ENCODE measurements at regions not wholly inside any gene's neighbourhood (a gene's known extent, or its start where the extent isn't known, plus 50 kb on each side); places are given as distances from the start of the nearest gene placed in this dataset.

DNA sequence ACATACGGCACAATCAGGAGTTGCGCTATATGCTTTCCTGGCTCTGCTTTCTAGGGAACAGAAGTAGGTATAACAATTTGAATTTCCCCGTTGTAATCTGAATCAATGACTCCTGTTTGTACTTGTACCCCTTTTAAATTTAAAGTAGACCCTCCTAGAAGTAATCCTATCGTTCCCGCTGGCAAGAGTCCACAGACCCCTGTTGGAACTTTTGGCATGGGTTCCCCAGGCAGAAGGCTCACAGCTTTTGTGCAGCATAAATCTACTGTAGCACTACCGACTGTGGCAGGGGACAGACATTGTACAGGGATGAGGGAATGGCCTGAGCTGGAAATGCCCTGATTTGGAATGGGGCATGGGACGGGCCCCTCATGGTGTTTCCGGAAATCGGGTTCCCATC lies 705.2 kb downstream of the LRFN5 start:
- no peak for DNase-seq (ENCODE audit: low read depth in 2 of 3, low spot score in 1 of 3)

DNA sequence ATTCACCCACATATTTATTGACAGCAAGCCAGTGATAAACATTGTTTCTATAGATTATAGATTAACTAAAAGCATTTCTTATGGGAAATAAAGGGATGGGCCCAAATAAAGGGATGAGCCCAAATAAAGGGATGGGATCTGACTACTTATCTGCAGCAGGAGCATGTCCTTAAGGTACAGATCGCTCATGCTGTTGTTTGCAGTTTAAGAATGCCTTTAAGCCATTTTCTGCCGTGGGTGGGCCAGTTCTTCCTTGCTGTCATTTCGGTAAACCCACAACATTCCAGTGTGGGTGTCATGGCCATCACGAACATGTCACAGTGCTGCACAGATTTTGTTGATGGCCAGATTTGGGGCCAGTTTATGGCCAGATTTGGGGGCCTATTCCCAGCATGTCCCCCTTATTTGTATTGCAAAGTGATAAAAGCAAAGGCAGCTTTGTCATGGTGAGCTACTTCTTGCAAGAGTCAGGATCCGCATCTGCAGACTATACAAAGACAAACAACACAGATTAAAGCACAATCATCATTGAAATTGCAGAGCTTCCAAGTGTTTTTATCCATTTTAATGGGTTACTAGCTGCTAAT lies 700.7 kb downstream of the LRFN5 start:
- DNase-seq (ENCODE audit: low read depth in 2 of 3, low spot score in 1 of 3) = no peak

DNA sequence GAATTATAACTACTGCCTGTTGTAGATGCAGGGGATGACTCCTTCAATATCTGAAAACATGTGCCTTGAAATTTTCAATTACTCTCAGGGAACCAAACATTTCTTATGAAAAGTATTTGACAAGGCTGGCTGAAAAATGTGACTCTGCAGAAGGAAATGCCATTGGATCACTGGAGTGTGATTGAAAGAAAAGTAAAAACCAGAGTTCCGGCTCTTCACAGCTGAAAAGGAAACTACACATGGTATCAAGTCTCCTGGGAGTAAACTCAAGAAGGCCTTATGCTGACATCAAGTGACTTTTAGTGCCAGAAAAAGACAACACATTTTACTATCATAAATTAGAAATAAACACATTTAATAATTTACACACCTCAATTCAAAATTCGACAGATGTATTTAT lies 693.0 kb downstream of the LRFN5 start:
- no peak for DNase-seq (ENCODE audit: low read depth in 2 of 3, low spot score in 1 of 3)

DNA sequence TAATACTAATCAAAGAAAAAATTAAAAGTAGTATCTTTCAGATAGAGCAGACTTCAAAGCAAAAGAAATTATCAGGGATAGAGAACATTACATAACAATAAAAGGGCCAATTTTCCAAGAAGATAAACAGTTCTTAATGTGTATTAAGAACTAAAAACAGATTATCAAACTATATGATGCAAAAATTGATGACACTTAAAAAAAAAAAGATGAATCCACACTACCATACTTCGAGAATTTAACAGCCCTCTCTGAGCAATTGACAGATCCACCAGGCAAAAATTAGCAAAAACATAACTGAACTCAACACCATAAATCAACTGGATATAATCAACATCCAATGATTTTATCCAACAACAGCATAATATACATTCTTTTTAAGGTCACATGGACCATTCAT lies 686.5 kb downstream of the LRFN5 start:
- no peak for DNase-seq (ENCODE audit: low read depth in 2 of 3, low spot score in 1 of 3)

DNA sequence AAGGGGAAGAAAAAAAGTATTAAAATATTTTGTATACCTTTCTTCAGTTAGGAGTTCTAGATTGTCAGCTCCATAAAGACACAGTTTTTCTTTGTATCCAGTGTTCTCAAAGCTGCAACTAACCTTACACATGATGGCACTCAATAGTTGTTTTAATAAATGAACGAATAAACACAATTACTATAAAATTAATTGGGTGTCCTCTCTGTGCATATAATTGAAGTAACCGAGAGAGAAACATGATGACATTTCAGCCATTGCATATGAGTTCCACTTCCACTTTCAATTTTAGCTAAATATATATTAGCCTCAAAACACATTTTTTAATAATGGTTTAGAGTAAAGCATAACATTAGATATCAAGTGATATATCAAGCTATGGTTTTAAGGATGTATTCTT lies 671.2 kb downstream of the LRFN5 start:
- no peak for DNase-seq (ENCODE audit: low read depth in 2 of 3, low spot score in 1 of 3)

DNA sequence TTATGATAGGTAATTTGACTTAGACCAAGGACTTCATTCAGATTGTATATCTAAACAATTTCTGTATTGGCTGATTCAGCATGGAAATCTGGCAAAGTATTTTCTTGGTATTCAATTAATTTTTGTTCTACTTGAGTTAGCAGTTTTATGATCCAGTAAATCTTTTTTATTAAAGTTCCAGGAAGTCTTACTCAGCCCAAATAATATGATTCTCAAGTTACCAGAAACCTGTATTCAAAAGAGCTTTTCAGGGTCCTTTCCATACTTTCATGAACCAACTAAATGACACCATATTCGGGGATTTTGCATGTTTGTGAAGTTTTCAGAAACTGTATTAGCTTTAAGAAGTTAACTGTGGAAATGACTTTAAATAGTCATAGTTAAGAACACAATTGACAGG lies 662.6 kb downstream of the LRFN5 start:
- DNase-seq (ENCODE audit: low read depth in 2 of 3, low spot score in 1 of 3) = no peak

DNA sequence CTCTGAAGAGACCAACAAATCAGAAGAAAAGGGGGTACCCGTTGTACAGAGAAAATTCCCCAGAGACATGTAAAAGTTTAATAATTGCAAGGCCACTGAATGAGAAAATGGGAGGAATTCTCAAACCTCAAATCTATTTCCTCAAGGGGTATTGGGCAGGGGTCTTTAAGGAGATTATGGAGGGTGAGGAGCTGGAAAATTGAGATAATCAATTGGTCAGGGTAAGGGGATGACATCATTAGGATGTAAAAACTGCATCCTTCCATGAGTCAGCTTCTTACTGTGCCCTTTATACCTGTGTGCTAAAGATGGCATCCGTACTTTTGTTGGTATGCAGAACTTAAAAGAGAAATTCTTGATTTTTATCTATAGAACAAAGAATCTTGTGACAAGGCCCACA lies 641.5 kb downstream of the LRFN5 start:
- no peak for DNase-seq (ENCODE audit: low read depth in 2 of 3, low spot score in 1 of 3)

DNA sequence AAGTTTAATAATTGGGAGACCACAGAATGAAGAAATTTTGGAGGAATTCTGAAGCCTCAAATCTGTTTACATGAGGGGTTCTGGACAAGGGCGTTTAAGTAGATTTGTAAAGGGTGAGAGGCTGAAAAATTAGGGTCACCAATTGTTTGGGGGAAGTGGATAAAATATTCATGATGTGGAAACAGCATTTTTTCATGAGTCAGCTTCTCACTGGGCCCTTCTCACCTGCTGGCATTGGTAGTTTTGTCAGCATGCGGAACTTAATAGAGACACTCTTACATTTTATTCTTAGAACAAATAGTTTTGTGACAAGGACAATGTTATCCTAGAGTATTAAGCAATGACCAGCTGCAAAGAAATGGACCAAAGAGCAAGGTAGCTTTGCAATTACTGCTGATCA lies 634.4 kb downstream of the LRFN5 start:
- DNase-seq (ENCODE audit: low read depth in 2 of 3, low spot score in 1 of 3) = no peak

DNA sequence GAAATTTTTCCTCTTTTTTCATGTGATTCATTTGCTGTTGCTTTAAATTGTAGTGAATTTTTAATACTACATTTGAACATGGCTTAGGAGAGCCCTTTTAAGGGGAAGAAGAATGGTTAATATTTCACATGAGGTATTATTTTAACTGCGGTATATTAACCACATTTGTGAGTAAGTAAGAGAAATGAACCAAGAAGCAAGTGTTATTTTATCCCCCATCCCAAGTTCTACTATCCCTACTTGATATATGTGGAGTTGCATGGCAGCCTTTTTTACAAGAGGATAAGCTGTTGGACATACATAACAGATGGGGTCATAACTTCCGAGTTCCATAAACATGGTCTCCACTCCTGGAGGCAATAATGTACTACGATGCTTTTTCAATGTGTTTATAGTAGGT lies 623.3 kb downstream of the LRFN5 start:
- DNase-seq (ENCODE audit: low read depth in 2 of 3, low spot score in 1 of 3) = no peak

DNA sequence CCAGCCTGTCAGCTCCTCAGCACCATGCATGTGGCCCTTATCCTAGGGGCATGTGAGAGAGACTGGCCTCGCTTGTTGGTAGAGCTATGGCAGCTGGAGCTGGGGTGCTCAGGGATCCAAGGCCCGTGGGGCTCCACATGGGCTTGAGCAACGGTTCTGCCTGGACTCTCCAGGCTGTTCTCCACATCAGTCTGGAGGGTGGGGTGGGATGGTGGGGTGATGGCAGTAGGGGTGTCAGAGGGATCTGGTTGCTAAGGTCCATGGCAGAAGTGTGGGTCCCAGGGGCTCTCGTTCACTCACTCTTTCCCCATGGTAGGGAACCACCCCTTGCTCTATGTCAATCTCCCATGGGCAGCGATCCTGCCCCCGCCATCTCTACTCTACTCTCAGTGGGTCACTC lies 622.6 kb downstream of the LRFN5 start:
- DNase-seq (ENCODE audit: low read depth in 2 of 3, low spot score in 1 of 3) = no peak

DNA sequence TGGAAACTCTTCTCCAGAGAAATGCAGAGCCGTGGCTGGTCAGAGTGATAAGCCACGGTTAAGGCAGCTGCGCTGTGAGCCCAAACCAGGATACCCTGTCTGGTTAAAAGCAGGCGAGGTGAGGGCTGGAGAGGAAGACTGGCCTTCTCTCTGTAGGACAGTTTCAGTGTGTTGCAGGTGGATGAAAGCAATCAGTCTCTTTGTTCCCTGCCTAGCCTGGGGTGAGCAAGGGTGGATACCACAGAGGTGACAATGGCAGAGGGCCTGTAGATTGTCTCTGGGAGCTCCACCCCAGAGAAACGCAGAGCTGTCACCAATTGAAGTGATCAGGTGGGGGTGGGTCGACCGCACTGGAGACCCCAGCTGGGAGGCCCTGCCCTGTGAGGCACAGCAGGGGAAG lies 621.9 kb downstream of the LRFN5 start:
- no peak for DNase-seq (ENCODE audit: low read depth in 2 of 3, low spot score in 1 of 3)

DNA sequence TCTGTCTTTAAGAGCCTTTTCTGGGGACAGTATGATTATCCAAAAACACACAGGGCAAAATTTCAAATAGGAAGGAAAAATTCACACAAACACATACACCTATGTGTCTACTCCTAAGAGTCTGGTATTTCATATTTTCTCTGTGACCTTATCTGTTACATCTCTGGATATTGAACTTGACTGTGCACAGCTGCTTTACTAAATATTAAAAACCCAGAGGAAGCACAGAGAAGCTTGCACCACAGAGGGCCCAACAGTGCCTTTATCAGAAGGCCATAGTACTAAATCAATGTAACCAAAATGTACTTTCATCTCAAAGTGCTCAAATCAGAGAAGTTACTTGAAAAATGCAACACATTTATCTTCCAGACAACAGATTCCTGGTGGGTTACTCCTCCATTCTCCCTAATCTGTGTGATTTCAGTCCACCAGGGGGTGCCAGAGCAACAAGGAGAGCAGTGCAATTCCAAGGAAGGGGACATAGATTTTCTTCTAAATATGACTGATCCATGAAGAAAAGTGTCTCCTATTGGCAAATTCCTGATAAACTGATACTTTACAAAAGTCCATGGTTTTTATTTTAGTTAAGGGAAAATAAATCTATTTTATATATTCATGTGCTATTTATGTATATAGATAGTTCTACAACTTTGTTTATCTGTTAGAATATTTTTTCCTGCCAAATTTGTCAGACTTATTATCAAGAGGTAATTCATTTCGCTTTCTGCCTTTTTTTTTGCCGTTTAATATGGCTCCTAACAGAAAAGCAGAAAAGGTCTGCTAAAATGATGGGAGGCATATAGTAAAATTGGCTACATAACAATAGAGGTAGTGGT lies 617.6 kb downstream of the LRFN5 start:
- peak in 2 of 3 donors; percentile 3 for DNase-seq (ENCODE audit: low read depth in 2 of 3, low spot score in 1 of 3)

DNA sequence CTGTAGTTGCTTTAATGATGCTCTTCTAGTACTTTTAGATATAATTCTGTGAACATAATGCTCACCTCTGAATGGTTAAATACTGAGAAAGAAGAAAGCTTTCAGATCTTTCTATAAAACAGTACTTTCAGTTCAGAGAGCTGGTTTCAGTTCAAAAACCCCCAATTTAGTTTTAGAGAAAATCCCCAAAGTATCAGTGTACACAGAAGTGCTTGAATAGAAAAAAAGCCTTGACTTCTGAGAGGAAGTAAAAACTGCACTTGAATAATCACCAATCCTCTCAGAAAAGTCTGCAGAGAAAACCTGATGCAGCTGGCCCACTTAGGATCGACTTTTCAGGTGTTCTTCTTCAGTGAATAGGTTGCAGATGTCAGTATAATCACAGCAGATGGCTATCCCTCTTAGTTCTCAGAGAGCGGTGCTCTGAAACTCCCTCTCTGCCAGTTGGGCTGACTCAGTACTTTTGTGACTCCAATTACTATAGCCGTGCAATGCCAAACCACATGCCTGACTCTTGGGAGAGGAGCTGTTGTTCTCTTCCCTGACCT lies 616.3 kb downstream of the LRFN5 start:
- DNase-seq (ENCODE audit: low read depth in 2 of 3, low spot score in 1 of 3) = no peak

DNA sequence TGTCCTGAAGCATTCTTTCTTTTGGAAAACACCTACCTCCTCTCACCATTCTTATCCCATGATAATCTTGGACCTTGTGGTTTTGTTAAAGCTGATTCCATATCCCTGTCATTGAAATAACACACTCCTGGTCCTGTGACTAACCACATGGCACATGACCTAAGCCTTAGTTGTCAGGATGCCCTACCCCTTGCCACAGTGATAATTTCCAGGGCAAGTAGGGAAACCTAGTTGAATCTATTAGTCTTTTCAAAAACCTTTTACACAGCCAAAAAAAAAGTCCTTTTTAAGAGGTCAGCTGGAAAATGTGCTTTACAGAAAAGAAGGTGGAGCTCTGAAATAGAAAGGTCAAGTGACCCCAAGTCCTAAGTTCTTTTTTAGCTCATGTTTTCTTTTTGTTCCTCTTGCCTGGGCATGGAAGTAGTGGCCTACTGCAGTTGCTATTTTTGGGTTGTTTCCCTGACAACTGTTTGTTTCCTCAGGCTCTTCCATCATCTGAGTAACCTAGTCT lies 608.4 kb downstream of the LRFN5 start:
- no peak for DNase-seq (ENCODE audit: low read depth in 2 of 3, low spot score in 1 of 3)

DNA sequence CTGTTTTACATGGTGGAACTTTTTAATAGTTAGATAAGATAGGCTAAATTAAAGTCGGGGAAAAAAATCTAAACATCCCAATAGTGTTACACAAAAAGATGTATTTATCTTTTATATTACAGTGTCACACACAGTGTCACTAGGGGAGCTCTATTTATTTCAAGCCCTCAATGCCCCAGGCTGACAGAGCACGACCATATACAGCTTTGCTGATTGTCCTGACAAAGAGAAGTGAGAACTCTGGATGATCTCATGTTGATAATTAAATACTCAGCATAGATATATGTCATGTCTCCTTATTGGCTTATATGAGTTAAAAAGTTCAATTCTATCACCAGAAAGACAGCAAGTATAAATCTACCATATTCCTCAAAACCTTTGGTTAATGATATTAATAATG lies 594.3 kb downstream of the LRFN5 start:
- no peak for DNase-seq (ENCODE audit: low read depth in 2 of 3, low spot score in 1 of 3)

DNA sequence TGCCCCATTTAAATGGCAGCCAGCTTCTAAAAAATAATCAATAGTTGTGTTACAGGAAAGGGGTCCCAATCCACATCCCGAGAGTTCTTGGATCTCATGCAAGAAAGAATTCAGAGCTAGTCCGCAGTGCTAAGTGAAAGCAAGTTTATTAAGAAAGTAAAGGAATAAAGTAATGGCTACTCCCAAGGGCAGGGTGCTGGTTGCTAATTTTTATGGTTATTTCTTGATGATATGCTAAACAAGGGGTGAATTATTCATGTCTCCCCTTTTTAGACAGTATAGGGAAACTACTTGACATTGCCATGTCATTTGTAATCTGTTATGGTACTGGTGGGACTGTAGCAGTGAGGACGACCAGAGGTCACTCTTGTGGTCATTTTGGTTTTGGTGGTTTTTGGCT lies 591.3 kb downstream of the LRFN5 start:
- DNase-seq (ENCODE audit: low read depth in 2 of 3, low spot score in 1 of 3) = no peak

DNA sequence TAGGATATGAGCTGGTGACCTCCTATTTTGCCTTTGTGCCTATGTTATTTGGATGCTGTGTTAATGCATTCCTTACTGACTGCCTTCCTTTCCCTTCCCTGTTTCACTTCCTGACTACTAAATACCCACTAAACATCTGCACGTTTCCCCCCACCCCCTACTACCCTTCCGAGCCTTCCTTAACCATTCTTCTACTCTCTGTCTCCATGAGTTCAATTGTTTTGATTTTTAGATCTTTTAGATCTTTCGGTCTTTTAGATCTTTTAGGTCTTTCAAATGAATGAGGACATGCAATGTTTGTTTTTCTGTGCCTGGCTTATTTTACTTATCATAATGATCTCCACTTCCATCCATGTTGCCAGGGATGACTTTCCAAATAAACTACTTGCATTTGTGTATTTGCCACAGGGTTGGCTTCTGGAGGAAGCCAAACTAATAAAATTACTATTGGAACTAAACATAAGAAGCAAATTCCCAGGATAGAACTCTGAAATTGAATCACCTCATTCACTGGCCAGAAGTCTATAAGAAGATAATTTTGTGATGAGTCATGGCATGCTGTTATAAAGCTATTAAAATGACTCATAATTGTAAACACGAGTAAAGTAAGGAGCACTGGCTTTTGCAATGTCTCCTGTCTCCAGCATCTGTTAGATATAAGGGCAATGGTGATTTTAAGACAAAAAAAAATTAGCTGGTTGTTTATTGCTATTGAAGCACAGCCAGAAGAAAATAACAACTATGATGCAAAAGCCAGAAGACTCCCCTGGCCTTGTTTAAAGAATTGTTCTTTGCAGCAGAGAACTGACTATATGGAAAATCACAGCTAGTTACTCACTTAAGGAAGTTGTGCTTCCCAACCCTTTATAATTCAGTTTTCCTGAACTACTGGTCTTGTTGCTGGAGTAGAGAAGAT lies 586.3 kb downstream of the LRFN5 start:
- no peak for DNase-seq (ENCODE audit: low read depth in 2 of 3, low spot score in 1 of 3)

DNA sequence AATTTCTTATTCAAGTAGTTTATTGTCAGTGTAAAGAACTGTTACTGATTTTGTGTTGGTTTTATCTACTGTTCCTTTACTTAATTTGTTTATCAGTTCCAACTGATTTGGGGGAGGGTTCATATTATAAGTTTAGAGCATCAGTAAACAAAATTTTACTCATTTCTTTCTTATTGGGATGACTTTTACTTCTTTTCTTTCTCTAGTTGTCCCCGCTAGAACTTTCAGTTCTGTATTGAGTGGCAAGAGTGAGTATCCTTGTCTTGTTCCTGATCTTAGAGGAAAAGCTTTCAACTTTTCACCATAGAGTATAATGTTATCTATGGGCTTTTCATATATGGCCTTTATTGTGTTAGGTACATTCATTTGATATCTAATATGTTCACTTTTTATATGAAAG lies 584.1 kb downstream of the LRFN5 start:
- no peak for DNase-seq (ENCODE audit: low read depth in 2 of 3, low spot score in 1 of 3)

DNA sequence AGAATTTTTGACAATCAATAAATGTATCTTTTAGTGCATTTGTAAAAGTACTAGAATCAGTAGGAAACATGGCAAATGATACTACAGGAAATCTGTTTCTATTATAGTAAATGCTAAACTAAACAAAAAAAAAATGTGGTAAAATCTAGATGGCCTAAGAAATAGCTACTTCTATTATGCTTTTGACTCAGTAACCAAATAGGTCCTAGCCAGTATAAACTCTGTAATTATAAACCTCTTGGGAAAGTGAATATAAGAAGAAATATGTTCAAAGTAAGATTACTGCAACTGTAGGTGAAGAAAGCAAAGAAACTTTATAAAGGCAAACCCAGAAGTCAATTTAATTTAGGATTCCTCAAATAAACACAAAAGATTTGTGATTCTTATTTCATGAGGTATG lies 581.2 kb downstream of the LRFN5 start:
- no peak for DNase-seq (ENCODE audit: low read depth in 2 of 3, low spot score in 1 of 3)

DNA sequence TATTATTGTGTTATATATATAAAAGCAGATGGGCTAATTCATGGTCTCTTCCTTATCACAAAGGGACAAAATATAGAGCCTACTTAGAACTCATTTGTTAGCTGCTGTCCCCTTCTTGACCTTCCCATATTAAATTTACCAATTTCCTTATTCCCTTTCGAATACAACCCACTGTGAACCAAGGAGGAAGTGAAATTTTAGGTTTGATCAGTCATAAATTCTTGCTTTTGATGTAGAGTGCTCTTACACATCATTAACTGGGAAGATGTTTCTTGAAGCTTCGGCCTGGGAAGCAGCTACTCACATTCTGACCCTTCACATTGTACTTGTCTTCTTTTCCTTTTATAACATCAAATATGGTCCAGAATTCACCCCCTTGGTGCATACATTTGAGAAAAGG lies 579.0 kb downstream of the LRFN5 start:
- no peak for DNase-seq (ENCODE audit: low read depth in 2 of 3, low spot score in 1 of 3)

DNA sequence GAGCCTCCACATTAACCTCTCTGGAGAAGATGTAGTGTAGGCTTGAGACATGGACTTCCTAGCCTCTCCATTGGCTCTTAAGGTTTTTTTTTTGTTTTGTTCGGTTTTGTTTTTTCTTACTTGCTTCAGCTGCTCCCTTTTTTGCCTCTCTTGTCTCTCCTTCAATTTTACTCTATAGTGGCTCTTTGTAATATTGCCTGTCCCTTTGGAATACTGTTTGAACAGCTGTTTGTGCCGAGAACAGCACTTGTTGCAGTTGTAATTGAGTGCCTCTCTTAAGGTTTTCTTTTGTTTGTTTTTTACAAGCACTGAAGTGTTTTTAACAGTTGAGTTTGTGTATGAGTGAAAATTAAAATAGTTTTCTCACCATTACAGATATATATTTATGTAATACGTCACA lies 567.7 kb downstream of the LRFN5 start:
- DNase-seq (ENCODE audit: low read depth in 2 of 3, low spot score in 1 of 3) = no peak

DNA sequence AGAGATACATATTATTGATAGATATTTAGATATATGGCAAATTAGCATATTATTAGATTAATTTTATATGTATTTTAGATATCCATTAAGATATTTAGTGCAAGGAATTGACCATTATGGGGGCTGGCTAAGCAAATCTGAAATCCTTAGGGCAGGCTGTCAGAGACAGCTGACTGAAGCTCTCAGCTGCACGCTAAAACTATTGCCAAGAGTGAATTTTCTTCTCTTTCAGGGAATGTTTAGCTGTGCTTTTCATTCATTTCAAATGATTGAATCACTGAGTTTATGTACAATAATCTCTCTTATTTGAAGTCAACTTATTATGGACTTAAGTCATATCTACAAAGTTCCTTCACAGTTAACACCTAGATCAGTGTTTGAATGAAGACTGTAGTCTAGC lies 566.5 kb downstream of the LRFN5 start:
- DNase-seq (ENCODE audit: low read depth in 2 of 3, low spot score in 1 of 3) = no peak

Data from stimulated activated CD4-positive, alpha-beta T cell treated with anti-CD3 and anti-CD28 coated beads, Interleukin-12 subunit alpha, Interleukin-12 subunit beta, amount 100 ng/mL, for 48 hours (primary cell).